OCI-LY3 (cell line): ENCODE measurements at regions not wholly inside any gene's neighbourhood (a gene's known extent, or its start where the extent isn't known, plus 50 kb on each side); places are given as distances from the start of the nearest gene placed in this dataset.

Source experiments
- EZH2phosphoT487 ChIP-seq: fragments of 200-600 bp; shearing (Covaris generic); IDR thresholded peaks from 2 replicates; pipeline ENCODE4 v1.6.1; 2018; ENCODE audit warnings: antibody characterized with exemption, mixed run types, low read depth
- TF ChIP-seq, protein P1 (sequence below): fragments of 200-600, 300-600 bp; sonication (generic); IDR thresholded peaks from 2 replicates; pipeline ENCODE4 v1.5.1; 2014; ENCODE audit warnings: antibody characterized with exemption, low read length, low read depth

- TF ChIP-seq, protein P1, sequence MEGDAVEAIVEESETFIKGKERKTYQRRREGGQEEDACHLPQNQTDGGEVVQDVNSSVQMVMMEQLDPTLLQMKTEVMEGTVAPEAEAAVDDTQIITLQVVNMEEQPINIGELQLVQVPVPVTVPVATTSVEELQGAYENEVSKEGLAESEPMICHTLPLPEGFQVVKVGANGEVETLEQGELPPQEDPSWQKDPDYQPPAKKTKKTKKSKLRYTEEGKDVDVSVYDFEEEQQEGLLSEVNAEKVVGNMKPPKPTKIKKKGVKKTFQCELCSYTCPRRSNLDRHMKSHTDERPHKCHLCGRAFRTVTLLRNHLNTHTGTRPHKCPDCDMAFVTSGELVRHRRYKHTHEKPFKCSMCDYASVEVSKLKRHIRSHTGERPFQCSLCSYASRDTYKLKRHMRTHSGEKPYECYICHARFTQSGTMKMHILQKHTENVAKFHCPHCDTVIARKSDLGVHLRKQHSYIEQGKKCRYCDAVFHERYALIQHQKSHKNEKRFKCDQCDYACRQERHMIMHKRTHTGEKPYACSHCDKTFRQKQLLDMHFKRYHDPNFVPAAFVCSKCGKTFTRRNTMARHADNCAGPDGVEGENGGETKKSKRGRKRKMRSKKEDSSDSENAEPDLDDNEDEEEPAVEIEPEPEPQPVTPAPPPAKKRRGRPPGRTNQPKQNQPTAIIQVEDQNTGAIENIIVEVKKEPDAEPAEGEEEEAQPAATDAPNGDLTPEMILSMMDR: no peak
- TF ChIP-seq EZH2phosphoT487: no peak
Observed at GRCh38 chr11:33553486-33553885, 147.1 kb downstream of the C11orf91 start.
